ENCODE measurements at regions not wholly inside any gene's neighbourhood (a gene's known extent, or its start where the extent isn't known, plus 50 kb on each side); places are given as distances from the start of the nearest gene placed in this dataset.

DNA sequence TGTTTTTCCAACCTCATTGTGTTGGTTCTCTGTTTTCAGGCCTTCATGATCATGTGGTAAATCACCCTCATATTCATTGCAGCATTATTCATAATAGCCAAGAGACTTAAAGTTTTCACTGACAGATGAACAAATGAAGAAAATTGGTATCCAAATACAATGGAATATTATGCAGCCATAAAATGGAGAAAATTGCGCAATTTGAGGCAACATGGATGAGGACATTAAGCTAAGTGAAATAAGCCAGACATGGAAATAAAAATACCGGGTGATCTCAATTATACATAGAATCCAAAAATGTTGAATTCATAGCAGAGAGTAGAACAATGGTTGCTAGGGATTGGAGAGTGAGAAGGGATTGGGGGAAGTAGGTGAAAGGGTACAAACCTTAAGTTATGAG, 491.9 kb upstream of the KCNMB2 start:
- no peak for DNase-seq (ENCODE audit: low read depth)

DNA sequence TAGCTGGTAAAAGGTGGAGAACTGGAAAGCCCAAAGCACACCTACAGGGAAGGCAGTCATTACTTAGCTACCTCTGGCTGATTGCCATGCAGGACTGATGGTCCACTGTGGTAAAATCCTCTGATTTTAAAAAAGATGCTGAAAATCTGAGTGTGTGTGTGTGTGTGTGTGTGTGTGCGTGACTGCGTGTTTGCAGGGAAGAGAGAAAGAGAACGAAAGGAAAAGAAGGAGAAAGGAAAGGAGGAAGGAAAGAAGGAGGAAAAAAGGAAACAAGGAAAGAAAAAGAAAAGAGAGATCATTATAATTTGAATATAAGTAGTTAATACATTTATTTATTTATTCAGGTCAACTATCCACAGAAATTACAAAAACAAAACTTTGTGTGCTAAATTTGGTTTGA, 488.7 kb upstream of the KCNMB2 start:
- DNase-seq (ENCODE audit: low read depth), result no peak

DNA sequence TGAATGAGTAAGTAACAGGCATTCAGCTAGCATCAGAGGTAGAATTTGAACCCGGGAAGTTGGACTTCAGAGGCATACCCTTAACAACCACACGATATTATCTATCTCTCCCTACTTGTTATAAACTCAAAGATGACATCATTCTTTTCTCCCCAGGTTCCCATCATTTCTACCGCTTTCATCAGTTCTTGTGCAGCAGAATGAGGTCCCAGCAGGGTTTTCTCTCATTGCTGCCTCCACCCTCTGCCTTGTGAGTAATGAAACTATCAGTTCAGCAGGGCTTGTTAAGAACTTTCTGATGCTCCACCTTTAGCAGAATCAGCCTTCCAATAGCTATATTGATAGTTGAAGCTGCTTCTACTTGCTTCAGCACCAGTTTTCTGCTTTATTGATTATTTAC, 487.5 kb upstream of the KCNMB2 start:
- DNase-seq (ENCODE audit: low read depth), result no peak

DNA sequence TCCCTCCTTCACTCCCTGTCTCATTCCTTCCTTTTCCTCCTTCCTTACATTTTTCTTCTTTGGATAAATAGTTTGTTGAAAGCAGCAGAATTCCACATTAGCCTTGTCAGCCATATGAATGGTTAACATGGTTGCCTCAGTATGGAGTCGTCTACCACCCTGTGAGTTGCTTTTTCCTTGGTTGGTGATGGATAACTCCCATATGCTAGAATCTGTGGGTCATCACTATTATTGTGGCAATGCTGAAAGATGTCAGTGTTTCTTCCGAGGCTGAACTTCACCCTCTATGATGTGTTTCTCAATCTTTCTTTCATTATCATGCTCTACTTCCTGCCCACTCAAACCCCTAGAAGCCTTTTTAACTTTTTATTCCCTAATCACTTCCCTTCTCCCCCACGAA, 481.8 kb upstream of the KCNMB2 start:
- no peak for DNase-seq (ENCODE audit: low read depth)

DNA sequence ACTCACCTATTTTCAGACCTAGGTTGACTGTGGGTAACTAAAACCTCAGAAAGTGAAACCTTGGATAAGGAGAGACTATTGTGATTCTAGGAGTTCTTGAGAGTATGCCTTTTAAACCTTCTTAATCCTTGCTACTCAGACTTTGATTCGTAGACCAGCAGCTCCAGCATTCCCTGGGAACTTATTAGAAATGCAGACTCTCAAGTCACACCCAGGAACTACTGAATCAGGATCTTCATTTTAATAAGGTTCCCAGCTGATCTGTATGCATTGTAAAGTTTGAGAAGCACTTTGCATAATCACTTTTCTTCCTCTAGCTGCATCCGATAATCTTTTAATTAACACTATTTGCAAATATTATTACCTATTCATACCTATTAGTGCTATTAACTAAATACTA, 480.3 kb upstream of the KCNMB2 start:
- no peak for DNase-seq (ENCODE audit: low read depth)

DNA sequence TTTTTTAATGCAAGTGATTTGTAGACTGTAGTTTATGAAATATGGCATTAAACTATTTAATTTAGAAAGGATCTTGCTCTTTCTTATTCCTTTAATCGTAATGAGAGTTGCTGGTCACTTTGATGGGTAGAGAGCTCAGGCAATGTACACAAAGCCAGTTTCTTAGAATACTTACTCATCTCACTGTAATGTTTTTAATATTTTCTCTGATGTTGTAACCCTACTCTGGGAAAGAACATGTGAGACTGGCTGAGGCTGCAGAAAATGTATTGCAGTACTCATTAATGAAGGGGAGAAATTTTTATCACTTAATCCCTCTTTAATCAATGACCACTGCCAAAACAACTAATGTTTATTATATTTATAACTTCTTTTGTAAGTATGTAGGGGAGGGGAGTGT, 479.4 kb upstream of the KCNMB2 start:
- DNase-seq (ENCODE audit: low read depth), result peak; percentile 13

DNA sequence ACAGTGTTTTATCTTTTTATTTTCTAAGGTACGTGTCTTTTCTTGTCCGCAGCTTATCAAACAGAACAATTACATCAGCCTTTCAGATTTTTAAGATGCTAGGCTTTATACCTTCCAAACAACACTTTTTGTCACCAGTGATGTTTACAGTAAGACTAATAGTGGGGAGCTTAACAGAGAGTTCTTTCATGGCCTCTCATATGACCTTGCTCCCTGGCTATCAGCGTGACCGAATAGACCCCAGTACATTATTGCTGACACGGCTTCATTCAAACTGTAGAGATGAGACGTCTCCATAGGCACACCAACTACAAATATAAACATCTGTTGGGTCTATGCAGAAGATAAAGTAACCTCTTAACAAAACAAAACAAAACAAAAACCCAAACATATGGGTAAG, 477.6 kb upstream of the KCNMB2 start:
- no peak for DNase-seq (ENCODE audit: low read depth)

DNA sequence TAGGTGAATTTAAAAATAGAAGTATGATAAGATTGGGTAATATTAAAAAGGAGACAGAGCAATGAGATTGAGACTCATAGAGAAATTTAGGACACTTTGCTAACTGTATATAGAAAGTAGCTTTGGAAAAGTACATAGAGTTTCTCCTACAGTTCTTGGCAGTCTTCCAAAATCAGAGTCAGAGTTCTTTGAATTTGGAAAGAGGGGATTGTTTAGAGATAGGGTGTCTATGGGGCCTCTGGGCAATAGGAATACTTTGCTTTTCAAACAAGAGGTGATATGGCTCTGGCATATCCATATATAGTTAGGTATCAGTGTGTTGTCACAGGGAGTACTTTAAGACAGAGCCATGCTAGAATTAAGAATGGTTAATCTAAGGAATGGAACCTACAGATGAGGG, 477.1 kb upstream of the KCNMB2 start:
- DNase-seq (ENCODE audit: low read depth), result peak; percentile 35

DNA sequence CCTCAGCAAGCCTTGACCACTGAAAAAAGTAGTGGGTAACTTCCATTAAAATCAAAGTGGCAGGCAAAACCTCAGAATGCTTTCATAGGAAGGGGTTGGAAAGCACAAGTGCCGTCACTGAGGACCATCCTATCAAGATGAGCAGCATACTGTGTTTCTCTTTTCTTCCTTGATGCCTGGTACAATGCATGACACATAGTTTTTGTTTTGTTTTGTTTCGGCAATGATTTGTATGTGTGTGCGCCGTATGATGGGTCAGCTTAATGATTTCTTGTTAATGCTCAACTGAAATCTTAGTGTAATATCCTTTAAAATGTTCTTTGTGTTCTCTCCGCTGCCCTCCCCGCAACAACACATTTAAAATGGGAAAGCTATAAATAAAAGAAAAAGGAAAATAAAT, 476.4 kb upstream of the KCNMB2 start:
- DNase-seq (ENCODE audit: low read depth), result no peak

DNA sequence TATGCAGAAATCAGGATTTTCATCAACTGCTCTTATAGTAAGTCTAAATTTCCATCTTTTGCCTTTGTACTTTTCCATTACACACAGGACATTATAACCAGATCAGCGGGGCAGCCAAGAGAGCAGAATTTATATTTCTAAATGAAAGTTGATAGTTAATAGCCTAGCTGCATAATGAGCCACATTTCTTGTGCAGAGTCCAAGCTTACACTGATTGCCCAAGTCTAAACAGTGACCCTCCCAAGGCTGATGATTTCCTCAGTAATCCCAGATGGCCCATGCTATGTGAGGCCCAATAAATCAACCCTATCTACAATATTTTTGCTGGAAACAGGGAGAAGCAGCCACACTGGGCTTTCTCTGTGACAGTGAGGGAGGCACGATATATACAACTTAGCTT, 475.8 kb upstream of the KCNMB2 start:
- DNase-seq (ENCODE audit: low read depth), result no peak

DNA sequence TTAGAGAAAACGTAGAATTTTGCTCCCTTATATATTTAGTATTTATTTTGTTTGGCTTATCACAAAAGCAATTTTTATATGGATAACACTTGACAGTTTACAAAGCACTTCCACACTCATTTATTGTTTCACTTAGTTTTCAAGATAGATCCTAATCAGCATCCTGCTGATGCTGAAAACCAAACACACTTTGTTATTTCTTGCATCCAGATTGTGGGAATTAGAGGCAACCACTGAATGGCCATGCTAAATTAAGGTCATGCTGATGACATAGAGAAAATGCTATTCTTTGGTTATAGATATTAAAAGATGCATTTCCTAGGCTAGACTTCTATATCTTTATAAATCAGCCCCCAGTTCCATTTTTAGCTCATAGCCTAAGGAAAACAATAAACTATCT, 474.1 kb upstream of the KCNMB2 start:
- DNase-seq (ENCODE audit: low read depth), result no peak

DNA sequence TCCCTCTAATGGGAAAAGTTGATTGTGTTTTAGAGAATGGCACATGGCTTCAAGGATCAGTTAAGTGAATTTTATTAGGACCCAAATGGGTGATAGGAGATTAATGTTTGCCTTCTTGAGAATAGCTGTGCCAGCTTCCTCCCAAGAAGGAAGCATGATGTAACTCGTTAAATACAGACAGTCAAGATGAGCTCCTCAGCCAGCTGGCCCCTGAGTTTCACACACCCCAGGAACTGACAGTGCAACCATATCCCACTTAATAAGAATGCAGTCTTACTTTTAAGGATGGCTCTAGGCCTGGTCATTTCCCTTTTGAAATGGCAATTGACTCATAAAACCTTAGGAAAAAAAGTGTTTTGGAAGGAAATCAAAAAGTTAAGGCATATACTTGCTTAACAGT, 472.8 kb upstream of the KCNMB2 start:
- peak; percentile 54 for DNase-seq (ENCODE audit: low read depth)

DNA sequence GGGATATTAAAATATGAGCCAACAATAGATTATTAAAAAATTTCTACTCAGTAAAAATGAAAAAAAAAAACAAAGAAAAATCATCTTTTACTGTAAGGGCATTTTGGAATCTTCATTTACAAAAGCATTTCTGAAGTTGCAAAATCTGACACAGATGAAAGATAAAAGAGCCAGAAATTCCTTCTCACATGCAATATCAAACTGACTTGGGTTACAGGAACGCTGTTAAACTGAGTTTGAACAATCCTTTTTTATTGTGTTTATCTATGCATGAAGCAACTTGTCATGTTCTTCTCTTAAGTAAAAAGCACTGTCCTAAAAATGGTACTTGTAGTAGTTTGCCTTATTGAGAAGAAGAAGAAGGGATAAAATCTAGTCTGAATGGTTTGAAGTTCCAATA, 468.5 kb upstream of the KCNMB2 start:
- no peak for DNase-seq (ENCODE audit: low read depth)

DNA sequence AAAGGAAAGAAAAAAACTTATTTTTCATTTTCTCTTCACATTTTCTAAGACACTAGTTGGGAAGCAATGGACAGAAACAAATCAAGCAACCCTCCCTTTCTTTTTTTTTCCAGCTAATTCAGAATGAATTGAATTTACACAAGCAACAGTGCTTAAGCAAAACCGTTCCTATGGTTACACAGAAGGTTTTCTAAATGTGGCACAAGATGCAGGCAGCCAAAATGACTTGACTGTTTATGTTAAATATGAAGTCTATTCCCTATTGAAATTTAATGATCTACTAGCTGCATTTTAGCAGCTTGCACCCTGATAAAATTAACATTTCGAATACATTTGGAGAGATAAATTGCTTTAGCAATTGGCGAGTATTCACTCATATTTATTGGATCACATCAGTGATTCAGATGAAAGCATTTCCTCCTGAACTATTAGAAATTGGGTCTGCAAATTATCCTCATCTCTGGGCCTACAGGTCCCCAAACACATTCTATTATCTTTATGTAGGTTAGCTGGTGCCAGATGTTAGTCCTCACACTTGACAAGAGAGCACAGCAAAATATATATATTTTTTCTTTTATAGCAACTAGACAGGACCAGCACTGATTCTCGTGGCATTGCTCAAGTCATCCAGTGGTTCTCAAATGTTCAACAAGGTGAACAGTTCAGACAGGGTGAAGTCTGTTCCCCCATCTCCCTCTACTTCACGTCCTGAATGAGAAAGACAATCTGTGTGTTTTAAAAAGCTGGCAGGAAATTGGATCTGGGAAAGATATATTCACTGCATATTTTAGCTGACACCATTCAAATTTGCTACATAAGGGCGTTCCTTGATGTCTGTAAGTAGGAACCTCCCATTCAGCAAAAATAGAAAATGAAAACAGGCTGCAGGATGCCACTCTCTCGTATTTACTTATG, 463.6 kb upstream of the KCNMB2 start:
- DNase-seq (ENCODE audit: low read depth), result no peak

DNA sequence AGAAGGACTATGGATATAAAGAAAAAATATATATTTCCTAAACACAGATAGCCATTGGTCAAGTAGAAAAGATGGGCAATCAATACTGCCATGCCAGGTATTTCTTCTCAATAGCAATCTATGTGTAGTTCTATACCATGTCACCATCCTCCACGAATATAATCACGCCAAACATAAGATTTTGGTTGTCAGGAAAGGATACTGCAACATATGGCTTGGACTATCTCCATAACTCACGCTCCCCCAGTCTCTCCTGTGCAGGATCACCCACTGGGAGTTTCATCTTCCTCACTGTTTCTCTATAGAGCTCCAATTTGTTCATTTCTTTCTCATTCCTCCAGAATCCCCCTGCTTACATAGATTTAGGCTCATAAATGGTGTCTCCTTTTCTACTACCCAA, 462.9 kb upstream of the KCNMB2 start:
- DNase-seq (ENCODE audit: low read depth), result no peak

DNA sequence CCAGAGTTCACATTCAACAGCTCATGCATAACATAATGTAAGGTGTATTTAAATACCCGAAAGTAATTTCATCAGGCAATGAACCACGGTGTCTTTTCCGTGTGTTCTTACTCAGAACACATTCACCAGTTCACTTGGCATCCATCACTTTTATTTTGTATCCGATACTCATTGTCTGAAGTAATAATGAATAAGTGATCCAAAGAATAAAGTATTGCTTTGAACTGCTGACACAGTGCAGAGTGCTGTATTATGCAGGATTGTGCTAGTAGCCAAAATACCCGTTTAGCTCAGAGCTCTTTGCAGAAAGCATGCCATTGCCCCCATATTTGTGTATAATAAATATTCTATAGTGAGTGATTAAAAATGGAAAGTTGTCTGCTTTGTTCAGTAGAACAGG, 460.9 kb upstream of the KCNMB2 start:
- DNase-seq (ENCODE audit: low read depth), result no peak

DNA sequence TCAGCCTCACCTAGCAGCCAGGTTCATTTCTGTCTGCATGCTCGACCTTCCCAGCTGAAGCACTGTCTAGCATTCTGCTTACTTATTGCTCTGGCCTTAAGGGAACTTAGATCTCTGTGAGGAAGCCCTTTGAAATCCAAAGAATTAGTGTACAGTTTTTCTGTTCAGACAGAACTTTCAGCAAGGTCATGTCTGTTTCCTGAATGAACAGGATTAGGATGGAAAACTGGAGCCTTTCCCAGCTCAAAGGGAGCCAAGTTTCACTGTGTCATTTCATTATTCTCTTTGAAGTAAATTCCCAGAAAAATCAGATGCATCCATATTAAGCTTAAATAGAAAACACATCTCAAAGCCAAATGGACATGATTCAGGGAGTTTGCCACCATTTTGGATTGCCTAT, 457.3 kb upstream of the KCNMB2 start:
- DNase-seq (ENCODE audit: low read depth), result no peak

DNA sequence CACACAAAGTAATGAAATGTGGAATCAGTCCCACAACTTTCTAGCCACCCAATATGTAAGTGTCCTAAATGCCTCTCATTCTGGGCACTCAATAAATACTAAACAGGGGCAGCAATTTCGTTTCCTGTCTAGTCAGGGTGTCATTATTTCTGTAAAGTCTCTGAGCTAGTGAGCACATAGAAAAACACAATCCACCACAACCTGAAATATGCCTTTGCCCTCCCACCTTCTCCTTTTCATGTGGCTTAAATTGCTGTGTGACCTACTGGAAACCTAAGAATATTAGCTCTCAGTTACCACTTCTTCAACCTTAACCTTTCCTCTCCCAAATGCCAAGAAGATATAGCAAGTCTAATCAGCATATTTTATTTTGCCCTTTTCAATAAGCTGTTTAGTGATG, 456.3 kb upstream of the KCNMB2 start:
- DNase-seq (ENCODE audit: low read depth), result no peak

DNA sequence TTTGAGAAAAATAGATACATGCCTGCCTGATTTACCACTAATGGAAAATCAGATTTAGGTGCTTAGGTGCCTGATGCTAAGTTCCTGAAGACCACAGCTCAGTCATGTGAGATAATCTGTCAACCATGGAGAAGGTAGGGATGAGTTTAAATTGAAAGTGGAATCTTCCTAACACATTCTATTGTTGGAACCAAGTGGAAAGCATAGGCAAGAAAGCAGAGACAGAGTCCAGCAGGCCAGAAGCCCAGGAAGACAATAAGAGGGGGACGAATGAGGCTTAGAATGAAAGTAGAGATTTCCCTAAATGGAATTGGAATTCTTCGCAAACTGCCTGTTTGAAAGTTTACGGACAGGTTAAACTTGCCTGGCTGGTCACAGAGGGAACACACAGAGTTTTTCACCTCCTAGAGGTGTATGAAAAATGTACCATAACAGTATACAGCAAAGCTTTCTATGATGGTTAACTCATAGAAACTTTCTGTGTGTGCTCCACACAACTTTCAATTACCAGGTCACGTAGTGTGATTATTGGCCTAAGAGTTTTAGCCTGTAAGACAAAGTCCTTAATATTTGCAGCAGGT, 453.8 kb upstream of the KCNMB2 start:
- no peak for DNase-seq (ENCODE audit: low read depth)

DNA sequence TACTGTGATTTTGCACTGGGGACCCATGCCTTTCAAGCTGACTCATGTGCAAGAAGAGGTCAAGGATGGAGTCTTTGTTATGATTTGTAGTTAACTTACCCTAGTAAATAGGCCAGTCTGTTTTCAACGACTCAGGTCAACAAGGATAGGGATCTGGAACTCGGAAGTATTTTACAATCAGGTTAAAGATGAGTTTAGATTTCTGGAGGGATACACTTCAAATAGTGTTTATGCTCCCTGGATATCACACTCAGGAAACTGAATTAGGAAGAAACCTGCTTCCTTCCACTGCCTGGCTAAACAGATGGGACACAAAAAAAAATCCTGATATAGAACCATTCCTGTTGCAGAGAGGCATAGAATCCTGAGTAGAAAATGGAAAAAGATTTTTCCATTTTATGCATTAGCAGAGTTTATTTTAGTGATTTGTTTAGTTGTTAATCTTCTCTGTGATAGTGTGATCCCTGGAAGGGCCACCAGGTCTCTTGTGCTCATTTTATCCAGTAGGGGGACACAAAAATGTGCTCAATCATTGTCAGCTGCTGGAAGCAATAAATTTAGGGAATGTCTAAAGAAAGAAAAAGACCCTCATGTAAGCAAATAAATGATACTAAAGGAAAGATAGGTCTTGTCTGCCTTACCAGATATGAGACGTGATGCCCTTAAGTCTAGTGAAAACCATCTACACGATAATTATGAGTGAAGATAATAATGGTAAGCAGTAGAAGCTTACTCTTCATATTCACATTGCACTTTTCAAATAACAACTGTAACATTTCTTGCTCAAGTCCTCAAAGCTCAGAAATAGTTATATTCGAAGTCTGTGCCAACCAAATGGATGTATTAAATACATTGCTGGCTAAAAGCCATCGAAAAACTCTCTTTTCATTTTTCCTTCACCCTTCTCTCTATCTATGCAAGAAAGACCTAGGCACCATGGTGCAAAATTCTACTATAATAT, 452.1 kb upstream of the KCNMB2 start:
- peak; percentile 73 for DNase-seq (ENCODE audit: low read depth)

DNA sequence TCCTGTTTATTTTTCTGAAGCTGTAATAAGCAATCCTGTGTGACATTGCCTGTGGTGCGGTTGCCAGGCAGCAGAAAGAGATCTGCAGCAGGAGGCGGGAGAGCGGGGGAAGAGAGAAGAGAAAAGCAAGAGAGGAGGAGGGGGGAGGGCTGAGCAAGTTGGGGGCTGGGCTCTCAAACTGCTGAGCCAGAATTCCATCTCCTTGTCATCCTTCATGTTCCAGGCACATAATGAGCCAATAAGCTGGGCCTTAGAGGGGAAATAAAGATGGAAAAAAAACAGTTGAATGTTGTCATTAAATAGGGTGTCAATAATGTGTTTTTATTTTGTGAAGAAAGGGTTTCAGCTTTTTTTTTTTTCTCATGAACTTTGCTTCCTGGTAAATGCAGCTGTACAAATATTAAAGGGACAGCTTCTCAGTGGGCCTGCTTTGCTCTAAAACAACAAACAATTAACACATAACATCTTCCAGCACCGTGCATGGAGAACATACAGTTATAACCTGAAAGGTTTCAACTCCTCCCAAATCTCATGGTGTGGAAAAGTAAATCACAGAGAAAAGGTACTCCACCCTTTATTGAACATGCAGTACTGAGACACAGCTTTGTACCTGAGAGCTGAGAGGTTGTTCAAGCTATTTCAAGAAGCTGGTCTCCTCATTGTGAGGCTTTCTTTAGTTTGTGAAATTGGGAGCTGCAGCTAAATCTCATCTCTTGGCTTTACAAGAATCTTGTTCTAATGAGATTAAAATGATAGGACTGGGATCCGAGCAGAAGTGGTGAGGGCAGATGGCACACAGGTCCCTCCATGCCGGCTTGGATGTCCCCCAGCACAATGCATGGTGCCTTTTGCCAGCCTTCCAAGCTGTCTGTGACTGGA, 451.1 kb upstream of the KCNMB2 start:
- peak; percentile 89 for DNase-seq (ENCODE audit: low read depth)

DNA sequence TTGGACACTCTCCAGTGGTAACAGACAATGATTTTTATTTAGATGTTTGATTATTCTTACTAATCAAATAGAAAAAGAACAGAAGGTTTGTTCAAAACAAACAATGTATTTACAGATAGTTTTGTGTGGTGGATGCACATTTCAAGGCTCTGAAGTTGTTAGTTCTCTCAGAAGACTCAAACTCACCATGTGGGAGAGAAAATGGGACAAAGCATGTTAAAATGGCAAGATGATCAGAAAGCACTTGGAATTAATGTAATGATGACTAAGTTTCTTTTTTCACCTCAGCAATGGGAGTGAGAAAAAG, 450.5 kb upstream of the KCNMB2 start:
- no peak for DNase-seq (ENCODE audit: low read depth)
